Endothelial cell of umbilical vein (primary cell): ENCODE measurements at regions not wholly inside any gene's neighbourhood (a gene's known extent, or its start where the extent isn't known, plus 50 kb on each side); places are given as distances from the start of the nearest gene placed in this dataset.

Source experiments
- BruUV-seq: library from RNA; stranded (reverse); fragments of 400-500 nt; replicated peaks from 2 replicates; lab custom pipeline; 2021; lab: Mats Ljungman, UMichigan
- CTCF ChIA-PET: fragments of 300-600, 350-600 bp; sonication (Branson Sonifier 250); formaldehyde crosslinking; loops from one replicate; lab custom pipeline; 2021; ENCODE audit warnings: antibody characterized with exemption, inconsistent platforms; lab: Charles Lee
- POLR2A ChIA-PET: fragments of 300-600, 350-600 bp; sonication (Branson Sonifier 250); formaldehyde crosslinking; loops from one replicate; lab custom pipeline; 2021; ENCODE audit warnings: antibody characterized with exemption, inconsistent platforms; lab: Charles Lee
- DNase-seq: peaks from one replicate; pipeline ENCODE4 v3.0.0-alpha.2; 2011; ENCODE audit warnings: low read depth, low spot score
- FAIRE-seq: peaks from 2 replicates; lab custom pipeline; 2011; peaks lifted over from hg19 to GRCh38; lab: Jason Lieb, UNC
- H2AFZ ChIP-seq: 2 replicates; pipeline ENCODE4 v1.6.0; 2012; ENCODE audit warnings: low read depth, low read length, control low read depth, inconsistent platforms
- H3K27ac ChIP-seq: 2 replicates; pipeline ENCODE4 v1.5.1; 2011; ENCODE audit warnings: low read depth, mild to moderate bottlenecking, control low read depth, low read length, moderate library complexity; ENCODE audit not compliant: insufficient read depth
- H3K27me3 ChIP-seq, 2 experiments: 2 replicates each; pipeline versions ENCODE4 v1.6.0 to v1.6.1; 2011; ENCODE audit warnings: low read length in 2 of 2, mixed read lengths in 1 of 2; ENCODE audit not compliant: control insufficient read depth in 2 of 2, insufficient read depth in 2 of 2
- H3K36me3 ChIP-seq, 2 experiments: 2 replicates in 1 of 2; 3 replicates in 1 of 2; pipeline ENCODE4 v1.5.1; 2011; ENCODE audit warnings: low read length in 2 of 2, mild to moderate bottlenecking in 1 of 2, moderate library complexity in 1 of 2; ENCODE audit not compliant: control insufficient read depth in 2 of 2, insufficient read depth in 2 of 2; ENCODE audit errors: extremely low read depth in 1 of 2
- H3K4me1 ChIP-seq: 3 replicates; pipeline ENCODE4 v1.5.1; 2011; ENCODE audit warnings: mild to moderate bottlenecking, low read length; ENCODE audit not compliant: control insufficient read depth, insufficient read depth; ENCODE audit errors: extremely low read depth
- H3K4me2 ChIP-seq: 2 replicates; pipeline ENCODE4 v1.6.1; 2011; ENCODE audit warnings: low read length, control low read depth, mixed read lengths; ENCODE audit not compliant: insufficient read depth
- H3K4me3 ChIP-seq, 3 experiments: fragments of 200-600 bp in 1 of 3; sonication (generic), shearing (Covaris generic) in 1 of 3; replicated peaks in 1 of 3; 2 replicates each; pipeline ENCODE4 v1.5.1; 2011 to 2016; ENCODE audit warnings: control low read depth in 3 of 3, low read length in 3 of 3, mild to moderate bottlenecking in 2 of 3, inconsistent platforms in 1 of 3, low read depth in 1 of 3, moderate library complexity in 1 of 3; ENCODE audit not compliant: insufficient read depth in 1 of 3
- H3K79me2 ChIP-seq: 2 replicates; pipeline ENCODE4 v1.6.0; 2012; ENCODE audit warnings: low read length, inconsistent platforms; ENCODE audit not compliant: control insufficient read depth, insufficient read depth
- H3K9ac ChIP-seq: replicated peaks from 2 replicates; pipeline ENCODE3; 2011; ENCODE audit warnings: low read length, control low read depth; ENCODE audit not compliant: insufficient read depth; ENCODE audit errors: extremely low read depth
- H3K9me1 ChIP-seq: replicated peaks from 3 replicates; pipeline ENCODE4 v1.6.0; 2011; ENCODE audit warnings: mild to moderate bottlenecking, low read length; ENCODE audit not compliant: control insufficient read depth, insufficient read depth; ENCODE audit errors: extremely low read depth
- H3K9me3 ChIP-seq: replicated peaks from 2 replicates; pipeline ENCODE4 v1.5.1; 2012; ENCODE audit warnings: low read length, inconsistent platforms; ENCODE audit not compliant: control insufficient read depth, insufficient read depth
- H4K20me1 ChIP-seq: replicated peaks from 2 replicates; pipeline ENCODE3; 2011; ENCODE audit warnings: mild to moderate bottlenecking, low read length; ENCODE audit not compliant: control insufficient read depth, insufficient read depth; ENCODE audit errors: extremely low read depth
- CTCF ChIP-seq, 2 donors: IDR thresholded peaks; 1 replicate in 1 of 2; 2 replicates in 1 of 2; pipeline ENCODE4 v1.5.1; 2011; ENCODE audit warnings: low read length in 2 of 2, mild to moderate bottlenecking in 2 of 2, moderate library complexity in 2 of 2, control low read depth in 1 of 2, inconsistent platforms in 1 of 2, low read depth in 1 of 2; ENCODE audit not compliant: insufficient read depth in 1 of 2; ENCODE audit errors: extremely low read depth in 1 of 2
- EZH2 ChIP-seq: IDR thresholded peaks from 2 replicates; pipeline ENCODE4 v1.6.1; 2012; ENCODE audit warnings: borderline replicate concordance, low read depth, mild to moderate bottlenecking, moderate library complexity, low read length, inconsistent platforms; ENCODE audit not compliant: severe bottlenecking
- FOS ChIP-seq: IDR thresholded peaks from 2 replicates; pipeline ENCODE4 v1.6.1; 2011; ENCODE audit warnings: mild to moderate bottlenecking, low read length, moderate library complexity, borderline replicate concordance; ENCODE audit not compliant: insufficient read depth
- GATA2 ChIP-seq: IDR thresholded peaks from 2 replicates; pipeline ENCODE4 v1.7.0; 2011; ENCODE audit warnings: low read depth, mild to moderate bottlenecking, moderate library complexity, mixed read lengths, low read length; ENCODE audit not compliant: insufficient read length, insufficient read depth
- JUN ChIP-seq: IDR thresholded peaks from 2 replicates; pipeline ENCODE4 v1.6.1; 2011; ENCODE audit warnings: borderline replicate concordance, low read depth; ENCODE audit not compliant: insufficient read length, insufficient read depth
- MAX ChIP-seq: IDR thresholded peaks from 2 replicates; pipeline ENCODE4 v1.6.1; 2011; ENCODE audit not compliant: insufficient read depth, insufficient read length
- MYC ChIP-seq: IDR thresholded peaks from one replicate; pipeline ENCODE4 v1.6.1; 2011; ENCODE audit warnings: mild to moderate bottlenecking, low read depth, low read length
- POLR2A ChIP-seq: IDR thresholded peaks from 2 replicates; pipeline ENCODE4 v1.6.1; 2012; ENCODE audit warnings: low read depth, mild to moderate bottlenecking, control low read depth, low read length
- POLR2AphosphoS5 ChIP-seq: IDR thresholded peaks from 2 replicates; pipeline ENCODE4 v1.6.1; 2012; ENCODE audit warnings: low read depth, mild to moderate bottlenecking, control low read depth, low read length, moderate library complexity; ENCODE audit not compliant: insufficient read depth
- dilution Hi-C: fragments of 300-500 bp; cut with MboI; formaldehyde crosslinking; loops from one replicate; pipeline ENCODE4 v1.15.0; 2019; ENCODE audit warnings: low sequenced_read_pairs; ENCODE audit not compliant: extremely low pct_ligation_motif_present
- intact Hi-C: fragments of 100-400 bp; cut with micrococcal nuclease; formaldehyde crosslinking; loops from one replicate; pipeline ENCODE4 v1.10.0; 2022

GRCh38 chr4:164379694-164380093, 374.2 kb upstream of the SMIM31 start:
- DNase-seq (no peak), FAIRE-seq (no peak)
- H3K9me1 ChIP-seq: no peaks in the 10 kb centered on the region
- BruUV-seq: no TSS peak
- no peak overlapping the region for H3K27ac ChIP-seq
- no peak overlapping the region for H3K4me2 ChIP-seq
- intact Hi-C loops: no loop called here
- no peak for TF ChIP-seq EZH2
- TF ChIP-seq MYC: no peak
- no peak for TF ChIP-seq POLR2AphosphoS5
- TF ChIP-seq FOS: no peak
- no peak for TF ChIP-seq GATA2
- no peak for TF ChIP-seq CTCF (IDR thresholded peaks at IDR 0.05; ENCODE audit: extremely low read depth in 1 of 2, insufficient read depth in 1 of 2, low read depth in 1 of 2, low read length in 2 of 2)
- no peak for TF ChIP-seq POLR2A
- no peak for TF ChIP-seq JUN
- TF ChIP-seq MAX: no peak
- no peaks in the 10 kb centered on the region for H3K36me3 ChIP-seq
- H3K79me2 ChIP-seq: no peaks in the 10 kb centered on the region
- no peaks in the 10 kb centered on the region for H3K27me3 ChIP-seq
- no peaks in the 10 kb centered on the region for H3K4me1 ChIP-seq
- H3K9ac ChIP-seq: no peak overlapping the region
- H4K20me1 ChIP-seq: no peaks in the 10 kb centered on the region
- CTCF ChIA-PET: interaction anchor here (0.6 kb wide), 1 partner anchor 829 kb away, joined by 3 read pairs; no protein-coding TSS in a partner anchor
- H3K9me3 ChIP-seq: peaks cover 3% of the 10 kb centered on the region
- H2AFZ ChIP-seq: no peak overlapping the region
- POLR2A ChIA-PET: no interaction called here
- H3K4me3 ChIP-seq: no peak overlapping the region
- dilution Hi-C loops: no loop called here
